Trophoblast cell (in vitro differentiated cells and primary cell): ENCODE measurements at regions not wholly inside any gene's neighbourhood (a gene's known extent, or its start where the extent isn't known, plus 50 kb on each side); places are given as distances from the start of the nearest gene placed in this dataset.

Source experiments
- DNase-seq, 2 donors: peaks; one replicate each; pipeline ENCODE4 v3.0.0-alpha.2; 2016
- H2AFZ ChIP-seq: 2 replicates; pipeline ENCODE4 v1.6.1; 2013; ENCODE audit warnings: low read length, moderate library complexity, mild to moderate bottlenecking; ENCODE audit not compliant: insufficient read depth, poor library complexity
- H2AK5ac ChIP-seq: 2 replicates; pipeline ENCODE4 v1.6.1; 2013; ENCODE audit warnings: mild to moderate bottlenecking, low read length
- H2BK120ac ChIP-seq: 2 replicates; pipeline ENCODE4 v1.6.1; 2013; ENCODE audit warnings: low read length, mild to moderate bottlenecking, moderate library complexity; ENCODE audit not compliant: insufficient read depth, poor library complexity
- H2BK12ac ChIP-seq: 2 replicates; pipeline ENCODE4 v1.6.1; 2013; ENCODE audit warnings: mild to moderate bottlenecking, low read length, moderate library complexity
- H2BK5ac ChIP-seq: 2 replicates; pipeline ENCODE4 v1.6.1; 2013; ENCODE audit warnings: low read length, low read depth, moderate library complexity, mild to moderate bottlenecking; ENCODE audit not compliant: poor library complexity
- H3K14ac ChIP-seq: 2 replicates; pipeline ENCODE4 v1.6.1; 2013; ENCODE audit warnings: mild to moderate bottlenecking, low read length
- H3K18ac ChIP-seq: 2 replicates; pipeline ENCODE4 v1.6.1; 2013; ENCODE audit warnings: mild to moderate bottlenecking, low read length
- H3K23ac ChIP-seq: 2 replicates; pipeline ENCODE4 v1.6.1; 2013; ENCODE audit warnings: low read length
- H3K27ac ChIP-seq: 2 replicates; pipeline ENCODE4 v1.5.1; 2013; ENCODE audit warnings: low read depth, mild to moderate bottlenecking, inconsistent platforms, low read length, moderate library complexity
- H3K27me3 ChIP-seq: 2 replicates; pipeline ENCODE4 v1.6.1; 2013; ENCODE audit warnings: inconsistent platforms, mild to moderate bottlenecking, low read length, moderate library complexity; ENCODE audit not compliant: insufficient read depth
- H3K36me3 ChIP-seq, 2 experiments: 1 replicate in 1 of 2; 2 replicates in 1 of 2; pipeline ENCODE4 v1.6.1; 2013; ENCODE audit warnings: low read length in 2 of 2, mild to moderate bottlenecking in 2 of 2, moderate library complexity in 1 of 2; ENCODE audit not compliant: insufficient read depth in 2 of 2, control insufficient read depth in 1 of 2
- H3K4ac ChIP-seq: 2 replicates; pipeline ENCODE4 v1.6.1; 2013; ENCODE audit warnings: low read depth, mild to moderate bottlenecking, low read length, moderate library complexity
- H3K4me1 ChIP-seq, 2 experiments: 1 replicate in 1 of 2; 2 replicates in 1 of 2; pipeline ENCODE4 v1.6.1; 2013; ENCODE audit warnings: low read length in 2 of 2, mild to moderate bottlenecking in 2 of 2, moderate library complexity in 1 of 2; ENCODE audit not compliant: insufficient read depth in 2 of 2, control insufficient read depth in 1 of 2
- H3K4me2 ChIP-seq: 2 replicates; pipeline ENCODE4 v1.6.1; 2013; ENCODE audit warnings: inconsistent platforms, mild to moderate bottlenecking, low read length, moderate library complexity
- H3K4me3 ChIP-seq: 2 replicates; pipeline ENCODE4 v1.5.1; 2013; ENCODE audit warnings: mild to moderate bottlenecking, low read depth, low read length, inconsistent platforms
- H3K79me1 ChIP-seq: one replicate; pipeline ENCODE4 v1.6.1; 2013; ENCODE audit warnings: low read length
- H3K79me2 ChIP-seq: 2 replicates; pipeline ENCODE4 v1.6.1; 2013; ENCODE audit warnings: low read length, mild to moderate bottlenecking; ENCODE audit not compliant: control insufficient read depth, insufficient read depth, poor library complexity
- H3K9ac ChIP-seq: 2 replicates; pipeline ENCODE4 v1.6.1; 2013; ENCODE audit warnings: mild to moderate bottlenecking, low read length
- H3K9me3 ChIP-seq: 2 replicates; pipeline ENCODE4 v1.6.1; 2013; ENCODE audit warnings: low read depth, mild to moderate bottlenecking, control low read depth, inconsistent platforms, low read length; ENCODE audit not compliant: insufficient read depth
- H4K12ac ChIP-seq: 2 replicates; pipeline ENCODE4 v1.6.1; 2013; ENCODE audit warnings: low read depth, mild to moderate bottlenecking, low read length, moderate library complexity
- H4K8ac ChIP-seq: 2 replicates; pipeline ENCODE4 v1.6.1; 2013; ENCODE audit warnings: low read depth, mild to moderate bottlenecking, low read length, moderate library complexity
- H4K91ac ChIP-seq: one replicate; pipeline ENCODE4 v1.6.1; 2013; ENCODE audit warnings: low read depth, mild to moderate bottlenecking, low read length, moderate library complexity
- WGBS: extraction: QIAGEN DNeasy Blood & Tissue Kit; methylation state at CpG from one replicate; pipeline ENCODE4 v1.1.7; 2013; ENCODE audit warnings: missing lambda C conversion rate; ENCODE audit not compliant: insufficient read length, insufficient coverage; ENCODE audit errors: extremely low coverage; 5-methylcytosine and 5-hydroxymethylcytosine counted together

- Histone ChIP-seq H3K4me1 (no peaks in the 10 kb centered on the region), H3K18ac (no peak overlapping the region), H3K14ac (no peak overlapping the region), H3K79me1 (no peaks in the 10 kb centered on the region), H3K27ac (no peak overlapping the region), H3K9me3 (no peaks in the 10 kb centered on the region), H3K36me3 (no peaks in the 10 kb centered on the region), H3K9ac (no peak overlapping the region), H2BK12ac (no peak overlapping the region), H3K4ac (no peak overlapping the region), H2AFZ (no peak overlapping the region), H4K91ac (no peak overlapping the region), H2BK120ac (no peak overlapping the region), H4K12ac (no peak overlapping the region), H3K79me2 (no peaks in the 10 kb centered on the region), H3K4me2 (no peak overlapping the region), H3K4me3 (no peak overlapping the region), H4K8ac (no peak overlapping the region), H2AK5ac (no peak overlapping the region), H3K27me3 (no peaks in the 10 kb centered on the region), H2BK5ac (no peak overlapping the region), H3K23ac (no peak overlapping the region)
- WGBS: no CpG with 5 or more reads among the region's 2 CpGs
- DNase-seq: no peak
These were observed 59.9 kb upstream of the DPH6 start for GRCh38 chr15:35605764-35606449.

- Histone ChIP-seq H3K27ac (no peak overlapping the region), H3K4me1 (no peaks in the 10 kb centered on the region), H3K4me2 (no peak overlapping the region), H4K91ac (no peak overlapping the region), H3K9me3 (no peaks in the 10 kb centered on the region), H3K79me1 (no peaks in the 10 kb centered on the region), H3K79me2 (no peaks in the 10 kb centered on the region), H3K14ac (no peak overlapping the region), H3K9ac (no peak overlapping the region), H3K18ac (no peak overlapping the region), H3K4me3 (no peak overlapping the region), H3K23ac (no peak overlapping the region), H4K12ac (no peak overlapping the region), H4K8ac (no peak overlapping the region), H2BK120ac (no peak overlapping the region), H2BK12ac (no peak overlapping the region), H2BK5ac (no peak overlapping the region), H3K27me3 (no peaks in the 10 kb centered on the region), H3K36me3 (no peaks in the 10 kb centered on the region), H3K4ac (no peak overlapping the region), H2AFZ (no peak overlapping the region), H2AK5ac (no peak overlapping the region)
- no peak for DNase-seq
- WGBS: no CpG with 5 or more reads among the region's 3 CpGs
These were observed 60.5 kb upstream of the DPH6 start for GRCh38 chr15:35606450-35606779.

DNA sequence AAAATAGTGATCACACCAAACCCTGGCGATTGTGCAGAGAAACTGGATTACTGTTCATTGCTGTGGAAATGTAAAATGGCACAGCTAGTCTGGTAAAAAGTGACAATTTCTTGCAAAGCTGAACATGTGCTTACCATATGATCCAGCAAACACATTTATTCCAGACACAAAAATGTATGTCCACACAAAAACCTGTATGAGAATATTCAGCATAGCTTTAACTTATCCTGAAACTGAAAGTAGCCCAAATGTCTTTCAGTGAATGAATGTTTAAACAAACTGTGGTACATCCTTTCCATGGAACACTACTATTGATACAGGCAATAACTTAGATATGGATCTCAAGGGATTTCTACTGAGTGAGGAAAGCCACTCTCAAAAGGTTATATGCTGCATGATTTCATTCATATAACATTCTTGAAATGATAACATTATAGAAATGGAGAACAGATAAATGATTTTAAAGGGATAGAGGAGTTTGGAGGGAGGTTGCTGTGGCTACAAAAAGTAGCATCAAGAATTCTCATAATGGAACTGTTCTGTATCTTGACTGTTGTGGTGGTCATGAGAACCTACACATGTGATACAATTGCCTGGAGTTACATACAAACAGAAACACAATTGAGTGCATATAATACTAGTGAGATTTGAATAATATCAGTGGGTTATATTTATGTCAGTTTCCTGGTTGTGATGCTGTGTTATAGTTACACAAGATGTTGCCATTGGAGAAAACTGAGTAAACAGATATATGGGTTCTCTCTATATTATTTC is 70.7 kb upstream of the DPH6 start:
- Histone ChIP-seq H3K4me3 (no peak overlapping the region), H4K12ac (no peak overlapping the region), H4K91ac (no peak overlapping the region), H3K4me1 (no peaks in the 10 kb centered on the region), H3K23ac (no peak overlapping the region), H3K14ac (no peak overlapping the region), H4K8ac (no peak overlapping the region), H3K9me3 (no peaks in the 10 kb centered on the region), H3K79me2 (no peaks in the 10 kb centered on the region), H3K79me1 (no peaks in the 10 kb centered on the region), H2AK5ac (no peak overlapping the region), H3K9ac (no peak overlapping the region), H2BK5ac (no peak overlapping the region), H2AFZ (no peak overlapping the region), H2BK120ac (no peak overlapping the region), H2BK12ac (no peak overlapping the region), H3K27ac (no peak overlapping the region), H3K18ac (no peak overlapping the region), H3K4ac (no peak overlapping the region), H3K27me3 (no peaks in the 10 kb centered on the region), H3K4me2 (no peak overlapping the region), H3K36me3 (no peaks in the 10 kb centered on the region)
- WGBS: no CpG with 5 or more reads among the region's 1 CpG
- no peak for DNase-seq

DNA sequence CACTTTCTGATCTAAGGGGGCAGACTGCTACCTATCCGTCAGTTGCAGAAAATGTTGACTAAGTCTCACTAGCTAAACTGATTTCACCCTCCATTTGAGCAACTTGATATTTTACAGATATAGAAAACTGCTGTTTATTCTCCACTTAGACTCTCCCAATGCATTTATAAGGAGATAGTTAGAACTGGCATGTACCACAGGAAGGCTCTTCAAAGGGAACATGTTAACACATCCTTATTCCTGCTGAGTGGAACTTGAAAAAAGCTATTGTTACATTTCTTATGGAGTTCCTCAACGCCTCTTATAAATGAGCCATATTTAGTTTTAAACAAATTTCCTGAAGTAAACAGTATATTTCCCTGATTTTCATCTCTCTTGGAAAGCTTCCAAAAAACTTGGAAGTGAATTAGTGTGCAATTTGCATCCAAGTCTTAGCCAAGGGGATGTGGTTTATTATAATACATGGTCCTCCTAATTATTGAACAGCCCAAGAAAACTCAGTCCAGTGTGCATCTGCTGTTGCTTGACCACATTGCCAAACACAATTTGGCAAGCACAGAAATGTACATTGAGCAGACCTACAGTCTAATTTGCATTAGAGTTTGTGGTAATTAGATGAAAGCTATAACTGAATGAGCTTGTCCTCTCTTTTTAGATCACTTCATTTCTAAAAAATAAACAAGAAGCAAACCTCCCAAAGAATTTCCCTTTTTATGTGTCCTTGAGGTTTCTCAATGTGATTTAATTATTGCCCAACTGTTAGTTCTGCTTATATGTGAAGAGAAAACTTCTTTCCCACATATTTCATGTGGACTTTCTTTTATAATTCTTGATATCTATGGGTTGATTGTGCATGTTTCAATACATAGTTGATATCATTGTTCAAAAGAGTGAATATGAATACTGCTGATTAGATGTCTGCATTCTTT is 72.6 kb upstream of the DPH6 start:
- Histone ChIP-seq H2BK5ac (no peak overlapping the region), H3K18ac (no peak overlapping the region), H3K9me3 (no peaks in the 10 kb centered on the region), H3K36me3 (no peaks in the 10 kb centered on the region), H3K79me2 (no peaks in the 10 kb centered on the region), H3K4me1 (no peaks in the 10 kb centered on the region), H3K4ac (no peak overlapping the region), H2BK12ac (no peak overlapping the region), H2BK120ac (no peak overlapping the region), H3K9ac (no peak overlapping the region), H3K27me3 (no peaks in the 10 kb centered on the region), H3K27ac (no peak overlapping the region), H3K79me1 (no peaks in the 10 kb centered on the region), H2AFZ (no peak overlapping the region), H3K23ac (no peak overlapping the region), H4K91ac (no peak overlapping the region), H4K8ac (no peak overlapping the region), H3K4me2 (no peak overlapping the region), H3K14ac (no peak overlapping the region), H2AK5ac (no peak overlapping the region), H3K4me3 (no peak overlapping the region), H4K12ac (no peak overlapping the region)
- DNase-seq: no peak
- WGBS: no CpG with 5 or more reads among the region's 2 CpGs
